SK-N-SH treated with all-trans-retinoic acid at 6 μM for 48 hours (cell line): ENCODE measurements at regions not wholly inside any gene's neighbourhood (a gene's known extent, or its start where the extent isn't known, plus 50 kb on each side); places are given as distances from the start of the nearest gene placed in this dataset.

Experiments
- BACH2 ChIP-seq: fragments of 250-450 bp; sonication (Bioruptor Pico); IDR thresholded peaks from 2 replicates; pipeline ENCODE4 v1.9.0; 2021; ENCODE audit warnings: mild to moderate bottlenecking, borderline replicate concordance
- GLIS3 ChIP-seq: fragments of 250-450 bp; sonication (Bioruptor Pico); IDR thresholded peaks from 2 replicates; pipeline ENCODE4 v1.5.0; 2020; ENCODE audit warnings: mild to moderate bottlenecking, moderate library complexity
- OSR1 ChIP-seq: fragments of 250-450 bp; sonication (Bioruptor Pico); IDR thresholded peaks from 2 replicates; pipeline ENCODE4 v1.8.0; 2022; ENCODE audit warnings: moderate library complexity, mild to moderate bottlenecking, inconsistent platforms
- PATZ1 ChIP-seq: fragments of 250-450 bp; sonication (Bioruptor Pico); IDR thresholded peaks from 2 replicates; pipeline ENCODE4 v1.8.0; 2020; ENCODE audit warnings: mild to moderate bottlenecking, moderate library complexity, borderline replicate concordance
- RARB ChIP-seq: fragments of 250-450 bp; sonication (Bioruptor Pico); IDR thresholded peaks from 2 replicates; pipeline ENCODE4 v1.8.0; 2021; ENCODE audit warnings: mild to moderate bottlenecking, moderate library complexity
- TOX ChIP-seq: fragments of 250-450 bp; sonication (Bioruptor Pico); IDR thresholded peaks from 2 replicates; pipeline ENCODE4 v1.8.0; 2021; ENCODE audit warnings: mild to moderate bottlenecking, moderate library complexity, borderline replicate concordance
- ZFP30 ChIP-seq: fragments of 450-650 bp; formaldehyde crosslinking; IDR thresholded peaks from 2 replicates; pipeline ENCODE4 v1.5.0; 2022; ENCODE audit warnings: mild to moderate bottlenecking, moderate library complexity

- TF ChIP-seq TOX (CRISPR knock-in tag) (no peak), GLIS3 (no peak), BACH2 (CRISPR knock-in tag) (no peak), ZFP30 (CRISPR knock-in tag) (no peak), OSR1 (CRISPR knock-in tag) (no peak), RARB (CRISPR knock-in tag) (no peak), PATZ1 (CRISPR knock-in tag) (no peak)
Observed at GRCh38 chr7:66571568-66571967, 57.1 kb upstream of the KCTD7 start.
